HG03045 (cell line): ENCODE measurements at regions not wholly inside any gene's neighbourhood (a gene's known extent, or its start where the extent isn't known, plus 50 kb on each side); places are given as distances from the start of the nearest gene placed in this dataset.

Source experiments
- ATAC-seq: cut with Tn5 transposase; IDR thresholded peaks from one replicate; pipeline ENCODE4 v1.9.1; 2021; ENCODE audit warnings: mild to moderate bottlenecking, moderate library complexity; ENCODE audit not compliant: unreplicated experiment

GRCh38 chr5:54693936-54694657 is 176.5 kb downstream of the SNX18 start:
- ATAC-seq: no peak

GRCh38 chr5:54692631-54693030 is 175.1 kb downstream of the SNX18 start:
- ATAC-seq: no peak

- no peak for ATAC-seq
Measured at GRCh38 chr5:54691656-54692055, 174.1 kb downstream of the SNX18 start.

GRCh38 chr5:54689411-54690251 is 172.1 kb downstream of the SNX18 start:
- ATAC-seq: no peak

- no peak for ATAC-seq
Measured at GRCh38 chr5:54680998-54681397, 163.4 kb downstream of the SNX18 start.

GRCh38 chr5:54679686-54680085 is 162.1 kb downstream of the SNX18 start:
- ATAC-seq: no peak

GRCh38 chr5:54678737-54679136 is 161.2 kb downstream of the SNX18 start:
- no peak for ATAC-seq

- ATAC-seq: no peak
Measured at GRCh38 chr5:54676481-54677340, 159.2 kb downstream of the SNX18 start.

GRCh38 chr5:54673523-54674225 is 156.1 kb downstream of the SNX18 start:
- ATAC-seq: no peak

GRCh38 chr5:54672871-54673270 is 155.3 kb downstream of the SNX18 start:
- no peak for ATAC-seq

GRCh38 chr5:54671681-54672080 is 154.1 kb downstream of the SNX18 start:
- ATAC-seq: no peak

- no peak for ATAC-seq
Measured at GRCh38 chr5:54671111-54671531, 153.6 kb downstream of the SNX18 start.

GRCh38 chr5:54670281-54670680 is 152.7 kb downstream of the SNX18 start:
- ATAC-seq: no peak

- ATAC-seq: no peak
Measured at GRCh38 chr5:54669845-54670244, 152.3 kb downstream of the SNX18 start.

GRCh38 chr5:54669285-54669684 is 151.7 kb downstream of the SNX18 start:
- ATAC-seq: no peak

GRCh38 chr5:54668096-54668495 is 150.5 kb downstream of the SNX18 start:
- ATAC-seq: no peak

GRCh38 chr5:54667136-54667535 is 149.6 kb downstream of the SNX18 start:
- no peak for ATAC-seq

GRCh38 chr5:54663866-54664265 is 146.3 kb downstream of the SNX18 start:
- no peak for ATAC-seq

- ATAC-seq: no peak
Measured at GRCh38 chr5:54661111-54661510, 143.6 kb downstream of the SNX18 start.

GRCh38 chr5:54659700-54660131 is 142.2 kb downstream of the SNX18 start:
- no peak for ATAC-seq

GRCh38 chr5:54658010-54658409 is 140.5 kb downstream of the SNX18 start:
- ATAC-seq: no peak
